ENCODE measurements at regions not wholly inside any gene's neighbourhood (a gene's known extent, or its start where the extent isn't known, plus 50 kb on each side); places are given as distances from the start of the nearest gene placed in this dataset.

DNA sequence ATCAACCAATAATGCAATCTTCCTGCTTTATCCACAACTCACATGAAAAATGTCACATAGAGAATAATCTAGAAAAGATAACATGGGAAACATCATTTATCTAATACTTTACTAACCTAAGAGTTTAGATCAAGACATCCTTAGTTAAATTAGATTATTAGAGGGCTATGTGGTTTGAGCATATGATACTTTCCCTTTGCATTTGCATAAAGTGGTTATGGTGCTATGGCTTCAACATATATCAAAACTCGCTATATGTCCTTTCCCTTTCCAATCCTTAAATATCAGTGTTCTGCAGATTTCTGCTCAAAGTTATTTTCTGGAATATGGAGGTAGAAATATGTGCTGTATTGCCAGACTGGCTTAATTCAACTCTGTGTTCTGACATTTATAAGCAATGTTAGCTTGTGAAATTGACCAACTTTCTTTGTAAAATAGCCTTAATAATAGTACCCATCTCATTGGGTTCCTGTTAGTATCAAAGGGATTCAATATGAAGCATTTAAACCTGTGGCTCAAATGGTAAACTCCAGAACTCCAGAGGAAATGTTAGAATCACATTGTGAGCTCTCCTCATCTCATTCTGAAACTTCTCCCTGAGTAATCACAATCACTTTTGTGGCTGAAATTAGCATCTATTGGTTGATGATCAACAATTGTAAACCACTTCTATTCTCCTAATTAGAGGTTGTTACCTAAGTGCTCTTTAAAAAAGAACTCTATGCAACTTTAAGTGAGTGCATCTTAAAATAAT, 1089.9 kb upstream of the SLC39A10 start (continued):
- TF ChIP-seq, protein P1, sequence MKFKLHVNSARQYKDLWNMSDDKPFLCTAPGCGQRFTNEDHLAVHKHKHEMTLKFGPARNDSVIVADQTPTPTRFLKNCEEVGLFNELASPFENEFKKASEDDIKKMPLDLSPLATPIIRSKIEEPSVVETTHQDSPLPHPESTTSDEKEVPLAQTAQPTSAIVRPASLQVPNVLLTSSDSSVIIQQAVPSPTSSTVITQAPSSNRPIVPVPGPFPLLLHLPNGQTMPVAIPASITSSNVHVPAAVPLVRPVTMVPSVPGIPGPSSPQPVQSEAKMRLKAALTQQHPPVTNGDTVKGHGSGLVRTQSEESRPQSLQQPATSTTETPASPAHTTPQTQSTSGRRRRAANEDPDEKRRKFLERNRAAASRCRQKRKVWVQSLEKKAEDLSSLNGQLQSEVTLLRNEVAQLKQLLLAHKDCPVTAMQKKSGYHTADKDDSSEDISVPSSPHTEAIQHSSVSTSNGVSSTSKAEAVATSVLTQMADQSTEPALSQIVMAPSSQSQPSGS (IDR thresholded peaks at IDR 0.05; ENCODE audit: low read length), result no peak
- TF ChIP-seq SP2 (IDR thresholded peaks at IDR 0.05; ENCODE audit: low read length) (no peak), ZNF274 (IDR thresholded peaks at IDR 0.05; ENCODE audit: borderline replicate concordance, extremely low read depth, low read length) (no peak), CTBP2 (IDR thresholded peaks at IDR 0.05; ENCODE audit: borderline replicate concordance, insufficient read depth, insufficient read length, low read length) (no peak), EP300 (IDR thresholded peaks at IDR 0.05; ENCODE audit: borderline replicate concordance in 1 of 2, low read depth in 2 of 2, low read length in 2 of 2) (no peak), POLR2AphosphoS5 (IDR thresholded peaks at IDR 0.05; ENCODE audit: low read depth, low read length) (no peak), CREB1 (IDR thresholded peaks at IDR 0.05) (no peak), YY1 (IDR thresholded peaks at IDR 0.05; ENCODE audit: low read depth, low read length) (no peak)
- TF ChIP-seq, protein P2, sequence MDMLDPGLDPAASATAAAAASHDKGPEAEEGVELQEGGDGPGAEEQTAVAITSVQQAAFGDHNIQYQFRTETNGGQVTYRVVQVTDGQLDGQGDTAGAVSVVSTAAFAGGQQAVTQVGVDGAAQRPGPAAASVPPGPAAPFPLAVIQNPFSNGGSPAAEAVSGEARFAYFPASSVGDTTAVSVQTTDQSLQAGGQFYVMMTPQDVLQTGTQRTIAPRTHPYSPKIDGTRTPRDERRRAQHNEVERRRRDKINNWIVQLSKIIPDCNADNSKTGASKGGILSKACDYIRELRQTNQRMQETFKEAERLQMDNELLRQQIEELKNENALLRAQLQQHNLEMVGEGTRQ (IDR thresholded peaks at IDR 0.05; ENCODE audit: low read length), result no peak
